H9 (cell line): ENCODE measurements at regions not wholly inside any gene's neighbourhood (a gene's known extent, or its start where the extent isn't known, plus 50 kb on each side); places are given as distances from the start of the nearest gene placed in this dataset.

Source experiments
- DNase-seq: peaks from one replicate; pipeline ENCODE4 v3.0.0-alpha.2; 2017
- H2AFZ ChIP-seq: one replicate; pipeline ENCODE4 v1.6.1; 2013; ENCODE audit warnings: mild to moderate bottlenecking, low read length, control low read depth, moderate library complexity
- H2AK5ac ChIP-seq: 2 replicates; pipeline ENCODE4 v1.6.1; 2013; ENCODE audit warnings: low read length, control low read depth, mixed read lengths; ENCODE audit not compliant: insufficient read length
- H2BK120ac ChIP-seq: one replicate; pipeline ENCODE4 v1.6.1; 2013; ENCODE audit warnings: low read depth, mild to moderate bottlenecking, low read length, control low read depth, inconsistent platforms; ENCODE audit not compliant: poor library complexity, severe bottlenecking
- H2BK12ac ChIP-seq: 2 replicates; pipeline ENCODE4 v1.6.1; 2013; ENCODE audit warnings: low read length, control low read depth, mixed read lengths, low read depth; ENCODE audit not compliant: insufficient read length
- H2BK15ac ChIP-seq: 2 replicates; pipeline ENCODE4 v1.6.1; 2013; ENCODE audit warnings: low read depth, low read length, control low read depth
- H2BK20ac ChIP-seq: one replicate; pipeline ENCODE4 v1.6.1; 2013; ENCODE audit warnings: low read depth, mild to moderate bottlenecking, low read length, control low read depth, inconsistent platforms; ENCODE audit not compliant: poor library complexity, severe bottlenecking
- H2BK5ac ChIP-seq: 2 replicates; pipeline ENCODE4 v1.6.1; 2013; ENCODE audit warnings: low read length, control low read depth, mixed read lengths; ENCODE audit not compliant: insufficient read length
- H3K14ac ChIP-seq: 2 replicates; pipeline ENCODE4 v1.6.1; 2013; ENCODE audit warnings: low read length, control low read depth; ENCODE audit not compliant: insufficient read depth
- H3K18ac ChIP-seq: 2 replicates; pipeline ENCODE4 v1.6.1; 2013; ENCODE audit warnings: low read depth, mild to moderate bottlenecking, mixed read lengths, low read length, control low read depth; ENCODE audit not compliant: insufficient read length
- H3K23ac ChIP-seq: 2 replicates; pipeline ENCODE4 v1.6.1; 2013; ENCODE audit warnings: low read length, control low read depth, mixed read lengths, low read depth; ENCODE audit not compliant: insufficient read length
- H3K23me2 ChIP-seq: 2 replicates; pipeline ENCODE4 v1.6.1; 2013; ENCODE audit warnings: low read depth, mild to moderate bottlenecking, mixed read lengths, low read length, control low read depth; ENCODE audit not compliant: insufficient read length, poor library complexity, severe bottlenecking
- H3K27ac ChIP-seq: 2 replicates; pipeline ENCODE4 v1.5.1; 2013; ENCODE audit warnings: low read length, control low read depth, mixed read lengths, low read depth; ENCODE audit not compliant: insufficient read length
- H3K27me3 ChIP-seq: 2 replicates; pipeline ENCODE4 v1.6.1; 2013; ENCODE audit warnings: low read length, control low read depth, inconsistent platforms; ENCODE audit not compliant: insufficient read depth
- H3K4ac ChIP-seq: 2 replicates; pipeline ENCODE4 v1.6.1; 2013; ENCODE audit warnings: low read depth, mild to moderate bottlenecking, control low read depth, inconsistent platforms, low read length, moderate library complexity
- H3K4me1 ChIP-seq: 2 replicates; pipeline ENCODE4 v1.6.1; 2013; ENCODE audit warnings: low read length, control low read depth, inconsistent platforms; ENCODE audit not compliant: insufficient read depth
- H3K4me2 ChIP-seq: 2 replicates; pipeline ENCODE4 v1.6.1; 2013; ENCODE audit warnings: low read length, control low read depth, mixed read lengths; ENCODE audit not compliant: insufficient read length, insufficient read depth
- H3K56ac ChIP-seq: 2 replicates; pipeline ENCODE4 v1.6.1; 2013; ENCODE audit warnings: low read depth, mild to moderate bottlenecking, mixed read lengths, low read length, control low read depth; ENCODE audit not compliant: insufficient read length
- H3K79me1 ChIP-seq: 2 replicates; pipeline ENCODE4 v1.6.1; 2013; ENCODE audit warnings: low read depth, mild to moderate bottlenecking, moderate library complexity, low read length, control low read depth, inconsistent platforms; ENCODE audit not compliant: insufficient read depth, poor library complexity, severe bottlenecking
- H3K79me2 ChIP-seq: 2 replicates; pipeline ENCODE4 v1.6.1; 2013; ENCODE audit warnings: low read length, control low read depth, inconsistent platforms; ENCODE audit not compliant: insufficient read depth
- H3K9ac ChIP-seq: 2 replicates; pipeline ENCODE4 v1.6.1; 2013; ENCODE audit warnings: low read length, control low read depth, mixed read lengths; ENCODE audit not compliant: insufficient read length; ENCODE audit errors: extremely low read depth
- H3K9me3 ChIP-seq: one replicate; pipeline ENCODE4 v1.6.1; 2013; ENCODE audit warnings: low read depth, low read length, inconsistent platforms; ENCODE audit not compliant: control insufficient read depth
- H3T11ph ChIP-seq: one replicate; pipeline ENCODE4 v1.6.1; 2013; ENCODE audit warnings: mild to moderate bottlenecking, low read length, control low read depth, inconsistent platforms
- H4K20me1 ChIP-seq: one replicate; pipeline ENCODE4 v1.6.1; 2013; ENCODE audit not compliant: control insufficient read depth, insufficient read length, insufficient read depth
- H4K5ac ChIP-seq: 2 replicates; pipeline ENCODE4 v1.6.1; 2013; ENCODE audit warnings: low read depth, mild to moderate bottlenecking, mixed read lengths, low read length, control low read depth; ENCODE audit not compliant: insufficient read length
- H4K8ac ChIP-seq: replicated peaks from 2 replicates; pipeline ENCODE4 v1.6.1; 2013; ENCODE audit warnings: low read length, control low read depth, mixed read lengths, low read depth; ENCODE audit not compliant: insufficient read length
- H4K91ac ChIP-seq: 2 replicates; pipeline ENCODE4 v1.6.1; 2013; ENCODE audit warnings: low read depth, mild to moderate bottlenecking, moderate library complexity, mixed read lengths, low read length, control low read depth; ENCODE audit not compliant: insufficient read length
- H3K27ac Mint-ChIP-seq, 3 experiments: 2 replicates in 2 of 3; 3 replicates in 1 of 3; pipeline ENCODE4 v1.8.0; 2020 to 2021; ENCODE audit warnings: mixed read lengths in 3 of 3, mild to moderate bottlenecking in 1 of 3, moderate library complexity in 1 of 3
- H3K27me3 Mint-ChIP-seq: 2 replicates; pipeline ENCODE4 v1.8.0; 2021; ENCODE audit warnings: low read depth, mild to moderate bottlenecking, moderate library complexity, mixed read lengths
- H3K36me3 Mint-ChIP-seq, 3 experiments: 2 replicates in 2 of 3; 3 replicates in 1 of 3; pipeline ENCODE4 v1.8.0; 2020 to 2021; ENCODE audit warnings: low read depth in 3 of 3, mixed read lengths in 3 of 3; ENCODE audit not compliant: insufficient read depth in 1 of 3
- H3K4me1 Mint-ChIP-seq, 2 experiments: 2 replicates each; pipeline ENCODE4 v1.8.0; 2020; ENCODE audit warnings: mixed read lengths in 2 of 2
- H3K4me3 Mint-ChIP-seq, 2 experiments: 2 replicates in 1 of 2; 3 replicates in 1 of 2; pipeline ENCODE4 v1.8.0; 2020 to 2021; ENCODE audit warnings: mild to moderate bottlenecking in 2 of 2, mixed read lengths in 2 of 2, moderate library complexity in 1 of 2
- H3K9me3 Mint-ChIP-seq, 2 experiments: 2 replicates in 1 of 2; 3 replicates in 1 of 2; pipeline ENCODE4 v1.8.0; 2020; ENCODE audit warnings: mild to moderate bottlenecking in 2 of 2, mixed read lengths in 2 of 2, moderate library complexity in 1 of 2
- WGBS: extraction: QIAGEN DNeasy Blood & Tissue Kit; methylation state at CpG from one replicate; pipeline ENCODE4 v1.1.7; 2013; ENCODE audit warnings: missing lambda C conversion rate, low lambda C conversion rate, mixed read lengths; ENCODE audit not compliant: insufficient read length; ENCODE audit errors: extremely low coverage; 5-methylcytosine and 5-hydroxymethylcytosine counted together
- TF ChIP-seq, protein P1 (sequence below): fragments of 200-600 bp; sonication (generic); conservative IDR thresholded peaks from 3 replicates; pipeline ENCODE4 v1.8.0; 2021; ENCODE audit warnings: antibody characterized with exemption, mild to moderate bottlenecking

DNA sequence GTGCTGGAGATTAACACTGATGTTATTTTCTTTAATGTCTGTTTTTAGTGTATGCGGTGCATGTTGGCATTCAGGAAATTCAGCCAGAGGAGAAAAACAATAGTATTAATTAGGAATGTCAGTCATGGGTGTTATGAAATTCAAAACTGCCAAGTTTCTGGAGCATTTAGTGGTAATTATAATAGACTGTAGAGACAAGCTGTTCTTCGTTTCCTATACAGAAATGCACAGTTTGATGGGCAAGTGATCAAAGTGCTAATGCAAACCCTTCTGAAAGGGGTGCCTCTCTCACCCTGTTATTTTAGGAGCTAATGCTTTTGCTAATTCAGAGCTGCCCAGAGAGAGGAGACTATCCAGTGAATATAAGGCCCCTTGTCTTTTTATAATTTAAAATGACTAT is 573.8 kb upstream of the EEF2KMT start:
- Histone ChIP-seq H2BK20ac (no peak overlapping the region), H3K27me3 (no peaks in the 10 kb centered on the region), H2AK5ac (no peak overlapping the region), H3T11ph (no peak overlapping the region), H3K4me1 (no peaks in the 10 kb centered on the region), H2BK12ac (no peak overlapping the region), H3K18ac (no peak overlapping the region), H3K9me3 (no peaks in the 10 kb centered on the region), H3K4ac (no peak overlapping the region), H3K79me2 (no peaks in the 10 kb centered on the region), H3K9ac (no peak overlapping the region), H3K56ac (no peak overlapping the region), H4K8ac (no peak overlapping the region), H2BK5ac (no peak overlapping the region), H2BK120ac (no peak overlapping the region), H2BK15ac (no peak overlapping the region), H4K20me1 (no peaks in the 10 kb centered on the region), H2AFZ (no peak overlapping the region), H3K23me2 (no peaks in the 10 kb centered on the region), H3K14ac (no peak overlapping the region), H3K4me2 (no peak overlapping the region), H3K79me1 (no peaks in the 10 kb centered on the region), H3K23ac (no peak overlapping the region), H4K91ac (no peak overlapping the region), H4K5ac (no peak overlapping the region), H3K27ac (no peak overlapping the region)
- Mint-ChIP-seq H3K4me1 (peaks cover 9 to 14% of the 10 kb centered on the region in 2 experiments), H3K4me3 (no peak overlapping the region), H3K27ac (no peak overlapping the region), H3K36me3 (no peaks in the 10 kb centered on the region), H3K9me3 (no peaks in the 10 kb centered on the region), H3K27me3 (no peaks in the 10 kb centered on the region; the same call in 1 of the 2 replicates)
- TF ChIP-seq, protein P1, sequence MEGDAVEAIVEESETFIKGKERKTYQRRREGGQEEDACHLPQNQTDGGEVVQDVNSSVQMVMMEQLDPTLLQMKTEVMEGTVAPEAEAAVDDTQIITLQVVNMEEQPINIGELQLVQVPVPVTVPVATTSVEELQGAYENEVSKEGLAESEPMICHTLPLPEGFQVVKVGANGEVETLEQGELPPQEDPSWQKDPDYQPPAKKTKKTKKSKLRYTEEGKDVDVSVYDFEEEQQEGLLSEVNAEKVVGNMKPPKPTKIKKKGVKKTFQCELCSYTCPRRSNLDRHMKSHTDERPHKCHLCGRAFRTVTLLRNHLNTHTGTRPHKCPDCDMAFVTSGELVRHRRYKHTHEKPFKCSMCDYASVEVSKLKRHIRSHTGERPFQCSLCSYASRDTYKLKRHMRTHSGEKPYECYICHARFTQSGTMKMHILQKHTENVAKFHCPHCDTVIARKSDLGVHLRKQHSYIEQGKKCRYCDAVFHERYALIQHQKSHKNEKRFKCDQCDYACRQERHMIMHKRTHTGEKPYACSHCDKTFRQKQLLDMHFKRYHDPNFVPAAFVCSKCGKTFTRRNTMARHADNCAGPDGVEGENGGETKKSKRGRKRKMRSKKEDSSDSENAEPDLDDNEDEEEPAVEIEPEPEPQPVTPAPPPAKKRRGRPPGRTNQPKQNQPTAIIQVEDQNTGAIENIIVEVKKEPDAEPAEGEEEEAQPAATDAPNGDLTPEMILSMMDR = no peak
- DNase-seq = no peak
- WGBS = no CpG with 5 or more reads among the region's 2 CpGs
